Activated B cell treated with CpG ODN at 0.5 μM for 24 hours (primary cell): ENCODE measurements at regions not wholly inside any gene's neighbourhood (a gene's known extent, or its start where the extent isn't known, plus 50 kb on each side); places are given as distances from the start of the nearest gene placed in this dataset.

Experiments
- ATAC-seq: fragments of 200-7000 bp; cut with Tn5 transposase; one replicate; pipeline ENCODE4 v1.10.0; 2021; ENCODE audit warnings: low read depth, mild to moderate bottlenecking, moderate library complexity
- CTCF ChIA-PET: fragments of 350-600 bp; sonication (Branson Sonifier 250); formaldehyde crosslinking; loops from one replicate; lab custom pipeline; 2021; ENCODE audit warnings: antibody characterized with exemption; lab: Charles Lee
- POLR2A ChIA-PET: fragments of 350-600 bp; sonication (Branson Sonifier 250); formaldehyde crosslinking; loops from one replicate; lab custom pipeline; 2021; ENCODE audit warnings: antibody characterized with exemption; lab: Charles Lee
- DNase-seq: peaks from one replicate; pipeline ENCODE4 v3.0.0; 2022
- H3K27ac Mint-ChIP-seq: one replicate; pipeline ENCODE4 v1.8.0; 2020; ENCODE audit warnings: mixed read lengths
- H3K27me3 Mint-ChIP-seq: one replicate; pipeline ENCODE4 v1.8.0; 2021; ENCODE audit warnings: mixed read lengths
- H3K36me3 Mint-ChIP-seq: one replicate; pipeline ENCODE4 v1.8.0; 2021; ENCODE audit warnings: low read depth, mixed read lengths
- H3K4me1 Mint-ChIP-seq: one replicate; pipeline ENCODE4 v1.8.0; 2021; ENCODE audit warnings: mixed read lengths
- H3K4me3 Mint-ChIP-seq: one replicate; pipeline ENCODE4 v1.8.0; 2020; ENCODE audit warnings: mild to moderate bottlenecking, mixed read lengths
- H3K9me3 Mint-ChIP-seq: one replicate; pipeline ENCODE4 v1.8.0; 2020; ENCODE audit warnings: mixed read lengths
- intact Hi-C: fragments of 100-400 bp; cut with micrococcal nuclease; formaldehyde crosslinking; loops from one replicate; pipeline ENCODE4 v1.15.1; 2024
- TF ChIP-seq, protein P1 (sequence below): fragments of 200-600 bp; IDR thresholded peaks from one replicate; pipeline ENCODE4 v1.8.0; 2022; ENCODE audit warnings: antibody characterized with exemption, mild to moderate bottlenecking

DNA sequence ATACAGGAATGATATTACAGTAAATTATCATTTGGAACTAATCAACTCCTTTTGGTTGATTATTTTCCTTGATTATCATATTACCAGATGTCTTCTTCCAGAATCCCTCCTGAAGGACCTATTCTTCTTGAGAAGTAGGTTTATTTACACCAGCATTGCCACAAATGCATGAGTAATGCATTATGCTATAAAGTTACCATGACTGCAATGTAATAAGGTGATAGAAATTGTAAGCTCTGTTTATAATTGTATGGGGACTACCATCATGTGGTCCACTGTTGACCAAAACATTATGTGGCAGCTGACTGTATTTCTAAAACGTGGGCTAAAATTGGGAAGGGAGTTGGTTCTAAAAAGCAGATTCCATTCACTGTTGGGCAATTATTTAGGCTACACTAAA is 602.2 kb downstream of the NYAP2 start:
- intact Hi-C loops = no loop called here
- TF ChIP-seq, protein P1, sequence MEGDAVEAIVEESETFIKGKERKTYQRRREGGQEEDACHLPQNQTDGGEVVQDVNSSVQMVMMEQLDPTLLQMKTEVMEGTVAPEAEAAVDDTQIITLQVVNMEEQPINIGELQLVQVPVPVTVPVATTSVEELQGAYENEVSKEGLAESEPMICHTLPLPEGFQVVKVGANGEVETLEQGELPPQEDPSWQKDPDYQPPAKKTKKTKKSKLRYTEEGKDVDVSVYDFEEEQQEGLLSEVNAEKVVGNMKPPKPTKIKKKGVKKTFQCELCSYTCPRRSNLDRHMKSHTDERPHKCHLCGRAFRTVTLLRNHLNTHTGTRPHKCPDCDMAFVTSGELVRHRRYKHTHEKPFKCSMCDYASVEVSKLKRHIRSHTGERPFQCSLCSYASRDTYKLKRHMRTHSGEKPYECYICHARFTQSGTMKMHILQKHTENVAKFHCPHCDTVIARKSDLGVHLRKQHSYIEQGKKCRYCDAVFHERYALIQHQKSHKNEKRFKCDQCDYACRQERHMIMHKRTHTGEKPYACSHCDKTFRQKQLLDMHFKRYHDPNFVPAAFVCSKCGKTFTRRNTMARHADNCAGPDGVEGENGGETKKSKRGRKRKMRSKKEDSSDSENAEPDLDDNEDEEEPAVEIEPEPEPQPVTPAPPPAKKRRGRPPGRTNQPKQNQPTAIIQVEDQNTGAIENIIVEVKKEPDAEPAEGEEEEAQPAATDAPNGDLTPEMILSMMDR = no peak
- DNase-seq = no peak
- Mint-ChIP-seq H3K9me3 (no peaks in the 10 kb centered on the region), H3K27ac (no peak overlapping the region), H3K4me3 (no peak overlapping the region), H3K27me3 (peaks cover 2% of the 10 kb centered on the region), H3K4me1 (no peaks in the 10 kb centered on the region), H3K36me3 (no peaks in the 10 kb centered on the region)
- no peak for ATAC-seq
- CTCF ChIA-PET = no interaction called here
- POLR2A ChIA-PET = no interaction called here

- H3K9me3 Mint-ChIP-seq = no peaks in the 10 kb centered on the region
These were observed 600.2 kb downstream of the NYAP2 start for GRCh38 chr2:225999692-226000091.

GRCh38 chr2:225998653-225999052 is 599.1 kb downstream of the NYAP2 start:
- no peaks in the 10 kb centered on the region for H3K36me3 Mint-ChIP-seq
- H3K27me3 Mint-ChIP-seq = no peaks in the 10 kb centered on the region
- no peaks in the 10 kb centered on the region for H3K4me1 Mint-ChIP-seq
- intact Hi-C loops = no loop called here
- H3K9me3 Mint-ChIP-seq = no peaks in the 10 kb centered on the region
- TF ChIP-seq, protein P1 = no peak
- DNase-seq = no peak
- POLR2A ChIA-PET = no interaction called here
- no peak for ATAC-seq
- CTCF ChIA-PET = no interaction called here
- H3K27ac Mint-ChIP-seq = no peak overlapping the region
- no peak overlapping the region for H3K4me3 Mint-ChIP-seq

More at GRCh38 chr2:225999692-226000091, 600.2 kb downstream of the NYAP2 start:
- TF ChIP-seq, protein P1 = no peak
- no peaks in the 10 kb centered on the region for H3K36me3 Mint-ChIP-seq
- DNase-seq = no peak
- POLR2A ChIA-PET = no interaction called here
- no peak overlapping the region for H3K4me3 Mint-ChIP-seq
- ATAC-seq = no peak
- no peak overlapping the region for H3K27ac Mint-ChIP-seq
- intact Hi-C loops = no loop called here
- no peaks in the 10 kb centered on the region for H3K4me1 Mint-ChIP-seq
- CTCF ChIA-PET = no interaction called here
- no peaks in the 10 kb centered on the region for H3K27me3 Mint-ChIP-seq

GRCh38 chr2:225998116-225998515 is 598.6 kb downstream of the NYAP2 start:
- no peak for DNase-seq
- TF ChIP-seq, protein P1 = no peak

DNA sequence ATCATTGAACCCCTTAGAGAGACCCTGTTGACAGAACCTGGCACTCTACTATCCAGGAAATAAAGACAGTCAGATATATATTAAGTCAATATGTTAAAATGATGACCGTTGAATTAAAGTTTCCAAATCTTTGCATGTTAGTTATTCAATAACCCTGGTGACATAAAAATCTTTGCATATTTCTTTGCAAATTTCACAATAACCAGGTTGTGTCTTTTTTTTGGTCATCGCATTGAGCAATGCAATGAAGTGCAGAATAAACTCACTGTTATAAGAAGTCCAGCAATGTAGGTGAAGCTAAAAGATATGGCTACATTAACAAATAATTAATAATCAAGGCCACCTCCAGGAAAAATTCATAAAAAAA is 596.9 kb downstream of the NYAP2 start:
- Mint-ChIP-seq H3K36me3 (no peaks in the 10 kb centered on the region), H3K4me3 (no peak overlapping the region), H3K4me1 (no peaks in the 10 kb centered on the region), H3K9me3 (no peaks in the 10 kb centered on the region), H3K27me3 (no peaks in the 10 kb centered on the region), H3K27ac (no peak overlapping the region)
- TF ChIP-seq, protein P1 = no peak
- no peak for ATAC-seq
- POLR2A ChIA-PET = no interaction called here
- intact Hi-C loops = no loop called here
- no peak for DNase-seq
- CTCF ChIA-PET = no interaction called here

More at GRCh38 chr2:225998116-225998515, 598.6 kb downstream of the NYAP2 start:
- Mint-ChIP-seq H3K4me3 (no peak overlapping the region), H3K36me3 (no peaks in the 10 kb centered on the region), H3K27me3 (no peaks in the 10 kb centered on the region), H3K27ac (no peak overlapping the region), H3K9me3 (no peaks in the 10 kb centered on the region), H3K4me1 (no peaks in the 10 kb centered on the region)
- POLR2A ChIA-PET = no interaction called here
- ATAC-seq = no peak
- CTCF ChIA-PET = no interaction called here
- intact Hi-C loops = no loop called here
